Inflammatory macrophage treated with lipopolysaccharide for 4 hours (primary cell): ENCODE measurements at regions not wholly inside any gene's neighbourhood (a gene's known extent, or its start where the extent isn't known, plus 50 kb on each side); places are given as distances from the start of the nearest gene placed in this dataset.

Experiments
- DNase-seq: peaks from one replicate; pipeline ENCODE4 v3.0.0-alpha.2; 2020

GRCh38 chr10:10307551-10307950 lies 710.1 kb upstream of the CELF2 start:
- DNase-seq = no peak

DNA sequence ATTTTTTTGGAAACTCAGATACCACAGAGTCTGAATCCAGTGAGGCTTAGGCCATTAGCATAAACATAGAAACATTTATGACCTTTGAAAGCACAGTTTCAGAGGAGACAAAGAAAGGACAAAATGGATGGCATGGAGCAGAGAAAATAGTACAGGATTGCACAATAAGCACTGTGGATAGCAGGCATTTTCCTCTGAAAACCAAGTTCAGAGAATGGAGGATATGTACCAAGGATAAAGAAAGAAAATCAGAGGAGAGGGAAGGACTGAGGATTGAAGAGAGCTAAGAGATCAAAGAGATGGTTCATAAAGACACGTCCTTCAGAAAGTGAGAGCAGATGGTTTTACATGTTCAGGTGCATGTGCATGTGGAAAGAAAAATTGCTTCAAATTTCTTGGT lies 707.2 kb upstream of the CELF2 start:
- no peak for DNase-seq

DNA sequence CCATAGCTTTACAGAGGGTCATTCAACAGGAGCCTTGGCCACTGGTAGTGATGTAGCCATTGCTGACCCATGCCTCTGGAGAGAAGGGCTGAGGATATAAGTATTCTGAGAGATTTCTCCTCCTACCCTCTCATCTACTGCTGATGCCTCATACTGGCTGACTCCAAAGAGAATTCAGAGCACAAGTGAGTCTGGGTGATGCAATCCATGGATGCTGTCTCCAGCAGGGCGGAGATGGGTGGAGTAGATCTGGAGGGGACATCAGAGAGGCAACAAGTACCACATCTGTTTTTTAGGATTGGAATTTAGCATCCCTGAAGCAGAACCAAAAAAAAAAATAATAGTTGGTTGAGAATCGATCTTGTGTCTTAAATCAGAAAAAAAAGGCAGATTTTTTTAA lies 705.7 kb upstream of the CELF2 start:
- DNase-seq = no peak

- DNase-seq = no peak
These were observed 704.4 kb upstream of the CELF2 start for GRCh38 chr10:10313149-10313835.

- no peak for DNase-seq
These were observed 703.0 kb upstream of the CELF2 start for GRCh38 chr10:10314626-10315025.

- no peak for DNase-seq
These were observed 701.7 kb upstream of the CELF2 start for GRCh38 chr10:10315989-10316388.

GRCh38 chr10:10317151-10317550 lies 700.5 kb upstream of the CELF2 start:
- no peak for DNase-seq

DNA sequence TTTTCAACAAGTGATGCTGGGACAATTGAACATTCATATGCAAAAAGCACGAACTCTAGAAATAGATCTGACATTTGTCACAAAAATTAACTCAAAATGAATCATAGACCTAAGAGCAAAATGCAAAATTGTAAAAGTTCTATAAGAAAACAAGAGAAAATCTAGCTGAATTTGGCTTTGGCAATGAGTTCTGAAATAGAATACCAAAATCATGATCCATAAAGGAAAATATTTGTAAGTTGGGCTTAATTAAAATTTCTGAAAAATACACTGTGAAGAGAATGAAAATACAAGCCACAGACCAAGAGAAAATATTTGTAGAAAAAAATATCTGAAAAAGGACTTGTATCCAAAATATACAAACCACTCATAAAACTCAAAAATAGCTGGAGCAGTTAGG lies 698.8 kb upstream of the CELF2 start:
- DNase-seq = no peak

- DNase-seq = no peak
These were observed 696.7 kb upstream of the CELF2 start for GRCh38 chr10:10320956-10321355.

- DNase-seq = no peak
These were observed 691.6 kb upstream of the CELF2 start for GRCh38 chr10:10326116-10326515.

DNA sequence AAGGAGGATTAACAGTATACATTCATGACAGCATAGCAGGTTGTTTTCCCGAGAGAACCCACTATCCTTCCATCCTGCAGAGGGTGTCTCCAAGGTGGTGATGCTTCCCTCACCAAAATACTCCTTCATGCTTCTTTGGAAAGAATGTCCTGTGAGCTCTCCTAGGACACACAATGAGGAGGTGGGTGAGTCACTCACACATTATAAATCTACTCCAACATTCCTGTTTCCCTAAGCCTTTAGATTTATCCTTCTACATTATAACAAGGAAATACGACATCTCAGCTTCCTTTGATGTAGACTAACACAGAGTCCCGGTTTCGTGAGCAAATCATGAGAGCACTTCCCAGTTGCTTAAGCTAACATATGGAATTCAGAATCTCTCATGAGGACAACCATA lies 689.7 kb upstream of the CELF2 start:
- DNase-seq = no peak

- no peak for DNase-seq
These were observed 687.3 kb upstream of the CELF2 start for GRCh38 chr10:10330418-10330817.

DNA sequence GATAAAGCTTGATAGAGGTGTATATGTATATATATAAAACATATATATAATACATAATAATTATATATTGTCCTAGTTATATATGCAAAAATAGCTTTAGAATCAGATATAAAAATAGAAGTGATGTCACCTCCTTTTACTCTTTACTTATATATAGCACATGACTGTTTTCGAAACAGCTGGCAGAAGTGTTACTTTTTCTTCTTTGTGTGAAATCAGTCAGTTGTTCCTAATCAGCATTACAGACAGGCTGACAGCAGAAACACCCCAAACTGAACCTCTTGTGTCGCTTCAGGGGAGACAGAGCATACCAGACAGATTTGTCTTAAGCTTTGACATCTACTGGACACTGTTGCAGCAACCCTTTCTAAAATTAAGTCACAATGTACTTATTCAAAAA lies 684.9 kb upstream of the CELF2 start:
- no peak for DNase-seq

- DNase-seq = no peak
These were observed 684.0 kb upstream of the CELF2 start for GRCh38 chr10:10333622-10334021.

GRCh38 chr10:10338339-10338738 lies 679.3 kb upstream of the CELF2 start:
- no peak for DNase-seq

DNA sequence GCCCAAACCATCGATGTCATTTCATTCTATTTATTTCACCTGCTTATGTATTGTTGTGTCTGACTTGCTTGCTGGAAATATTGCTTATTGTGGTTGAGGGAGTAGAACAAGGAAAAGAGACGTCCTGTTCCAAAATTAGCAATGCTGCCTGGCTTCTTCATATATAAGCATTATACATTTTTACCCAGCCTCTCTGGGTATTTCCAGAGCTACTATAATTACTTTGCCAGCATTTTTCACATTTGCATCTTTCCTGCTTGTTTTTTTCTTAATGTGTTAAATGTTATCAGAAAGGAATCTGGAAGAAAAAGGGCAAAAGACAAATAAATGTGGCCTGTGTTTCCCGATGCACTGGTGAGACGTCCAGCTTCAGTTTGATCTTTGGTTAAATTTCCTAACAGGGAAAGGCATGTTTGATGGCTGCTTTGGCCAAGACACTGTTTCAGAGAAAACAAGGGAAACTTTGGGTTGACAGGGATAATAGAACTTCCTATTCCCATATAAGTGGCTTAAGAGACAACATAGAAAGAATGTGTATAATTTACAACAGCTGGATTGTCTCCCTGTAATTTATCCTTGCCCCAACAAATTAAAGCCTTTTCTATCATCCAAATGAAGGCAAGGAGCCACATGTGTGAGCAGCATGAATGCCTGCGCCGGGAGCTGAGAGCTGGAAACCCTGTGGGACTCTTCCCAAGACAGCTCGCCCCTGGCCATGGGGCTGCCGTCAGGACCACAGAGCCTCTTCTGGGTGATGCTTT lies 671.1 kb upstream of the CELF2 start:
- DNase-seq = no peak

GRCh38 chr10:10350050-10350449 lies 667.6 kb upstream of the CELF2 start:
- DNase-seq = no peak

- no peak for DNase-seq
These were observed 666.2 kb upstream of the CELF2 start for GRCh38 chr10:10351451-10351850.

- no peak for DNase-seq
These were observed 664.3 kb upstream of the CELF2 start for GRCh38 chr10:10353326-10353868.

DNA sequence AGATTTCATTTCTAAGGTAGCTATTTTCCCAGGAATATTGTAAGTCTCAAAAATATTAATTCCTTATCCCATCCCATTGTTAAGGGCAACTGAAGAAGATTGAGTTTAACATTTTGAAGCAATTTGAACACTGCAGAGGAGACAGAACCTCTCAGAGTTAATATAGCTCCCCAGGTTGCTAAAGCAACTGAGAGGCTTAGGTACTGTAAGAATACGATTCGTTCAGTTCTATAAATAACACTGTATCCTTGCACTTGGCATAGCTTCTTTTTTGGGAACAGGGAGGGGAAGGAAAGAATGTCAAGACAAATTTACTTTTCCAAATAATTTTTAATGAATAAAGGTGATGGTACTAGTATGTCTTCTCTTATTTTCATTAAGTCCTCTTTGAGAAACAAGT lies 658.4 kb upstream of the CELF2 start:
- DNase-seq = no peak

- DNase-seq = no peak
These were observed 656.3 kb upstream of the CELF2 start for GRCh38 chr10:10361301-10361885.

DNA sequence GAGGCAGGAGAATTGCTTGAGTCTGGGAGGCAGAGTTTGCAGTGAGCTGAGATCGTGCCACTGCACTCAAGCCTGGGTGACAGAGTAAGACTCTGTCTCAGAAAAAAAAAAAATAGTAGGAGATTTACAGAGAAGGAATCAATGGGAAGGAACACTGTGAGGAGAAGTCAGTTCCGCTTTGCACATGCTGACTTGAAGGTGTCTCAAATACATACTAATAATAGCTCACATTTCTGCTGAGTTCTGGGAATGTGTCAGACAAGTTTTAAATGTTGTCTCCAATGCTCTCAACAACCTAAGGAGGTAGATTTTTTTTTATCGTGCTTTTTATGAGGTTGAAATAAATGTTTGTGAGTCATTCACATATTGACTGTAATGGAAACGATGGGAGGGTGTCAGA lies 654.9 kb upstream of the CELF2 start:
- DNase-seq = no peak

- DNase-seq = no peak
These were observed 654.5 kb upstream of the CELF2 start for GRCh38 chr10:10363217-10363616.

GRCh38 chr10:10364902-10365301 lies 652.8 kb upstream of the CELF2 start:
- DNase-seq = no peak
